ENCODE measurements at regions not wholly inside any gene's neighbourhood (a gene's known extent, or its start where the extent isn't known, plus 50 kb on each side); places are given as distances from the start of the nearest gene placed in this dataset.

- Histone ChIP-seq H2AFZ (no peak overlapping the region), H4K20me1 (ENCODE audit: insufficient read depth, poor library complexity, severe bottlenecking) (no peaks in the 10 kb centered on the region), H3K4me2 (no peak overlapping the region), H3K79me2 (no peaks in the 10 kb centered on the region), H3K4me3 (no peak overlapping the region), H3K36me3 (replicated peaks; ENCODE audit: insufficient read depth, low read depth) (no peaks in the 10 kb centered on the region), H3K4me1 (ENCODE audit: insufficient read depth) (peaks cover 11% of the 10 kb centered on the region), H3K9me2 (replicated peaks; ENCODE audit: insufficient read depth) (no peaks in the 10 kb centered on the region), H3K27me3 (no peaks in the 10 kb centered on the region), H3K27ac (peak overlapping the region; percentile 42), H3K9me3 (ENCODE audit: low read depth) (no peaks in the 10 kb centered on the region)
- TF ChIP-seq EZH2 (IDR thresholded peaks at IDR 0.05; ENCODE audit: borderline replicate concordance) (no peak), EZH2phosphoT487 (IDR thresholded peaks at IDR 0.05; ENCODE audit: low read depth, severe bottlenecking, unreplicated experiment) (no peak), CTCF (IDR thresholded peaks at IDR 0.05; ENCODE audit: poor library complexity) (no peak)
- WGBS (ENCODE audit: low lambda C conversion rate, missing lambda C conversion rate), result 53% methylated on average over 7 of the region's 7 CpGs
- DNase-seq (ENCODE audit: low spot score), result no peak
Observed at GRCh38 chr10:121311812-121312443, 286.3 kb downstream of the FGFR2 start.

GRCh38 chr10:121312587-121312986 lies 285.7 kb downstream of the FGFR2 start:
- H3K79me2 ChIP-seq, result no peaks in the 10 kb centered on the region
- peak overlapping the region; percentile 49 for H3K4me2 ChIP-seq
- peak overlapping the region; percentile 3 for H2AFZ ChIP-seq
- WGBS (ENCODE audit: low lambda C conversion rate, missing lambda C conversion rate), result 39% methylated on average over 5 of the region's 5 CpGs
- H3K36me3 ChIP-seq (replicated peaks; ENCODE audit: insufficient read depth, low read depth), result no peaks in the 10 kb centered on the region
- no peaks in the 10 kb centered on the region for H3K9me2 ChIP-seq (replicated peaks; ENCODE audit: insufficient read depth)
- peak overlapping the region; percentile 42 for H3K27ac ChIP-seq
- no peak for TF ChIP-seq EZH2phosphoT487 (IDR thresholded peaks at IDR 0.05; ENCODE audit: low read depth, severe bottlenecking, unreplicated experiment)
- TF ChIP-seq EZH2 (IDR thresholded peaks at IDR 0.05; ENCODE audit: borderline replicate concordance), result no peak
- TF ChIP-seq CTCF (IDR thresholded peaks at IDR 0.05; ENCODE audit: poor library complexity), result no peak
- DNase-seq (ENCODE audit: low spot score), result no peak
- no peak overlapping the region for H3K4me3 ChIP-seq
- no peaks in the 10 kb centered on the region for H3K9me3 ChIP-seq (ENCODE audit: low read depth)
- no peaks in the 10 kb centered on the region for H3K27me3 ChIP-seq
- H4K20me1 ChIP-seq (ENCODE audit: insufficient read depth, poor library complexity, severe bottlenecking), result no peaks in the 10 kb centered on the region
- H3K4me1 ChIP-seq (ENCODE audit: insufficient read depth), result peaks cover 11% of the 10 kb centered on the region

GRCh38 chr10:121313119-121313875 lies 284.9 kb downstream of the FGFR2 start:
- Histone ChIP-seq H2AFZ (peak overlapping the region; percentile 3), H3K27me3 (no peaks in the 10 kb centered on the region), H3K27ac (peak overlapping the region; percentile 42), H3K9me2 (replicated peaks; ENCODE audit: insufficient read depth) (no peaks in the 10 kb centered on the region), H3K79me2 (no peaks in the 10 kb centered on the region), H3K4me3 (no peak overlapping the region), H3K36me3 (replicated peaks; ENCODE audit: insufficient read depth, low read depth) (no peaks in the 10 kb centered on the region), H3K9me3 (ENCODE audit: low read depth) (no peaks in the 10 kb centered on the region), H3K4me1 (ENCODE audit: insufficient read depth) (peaks cover 11% of the 10 kb centered on the region), H4K20me1 (ENCODE audit: insufficient read depth, poor library complexity, severe bottlenecking) (no peaks in the 10 kb centered on the region), H3K4me2 (peak overlapping the region; percentile 49)
- no peak for DNase-seq (ENCODE audit: low spot score)
- TF ChIP-seq CTCF (IDR thresholded peaks at IDR 0.05; ENCODE audit: poor library complexity) (no peak), EZH2phosphoT487 (IDR thresholded peaks at IDR 0.05; ENCODE audit: low read depth, severe bottlenecking, unreplicated experiment) (no peak)
- WGBS (ENCODE audit: low lambda C conversion rate, missing lambda C conversion rate), result 49% methylated on average over 17 of the region's 17 CpGs
